SK-N-DZ (cell line): ENCODE measurements at regions not wholly inside any gene's neighbourhood (a gene's known extent, or its start where the extent isn't known, plus 50 kb on each side); places are given as distances from the start of the nearest gene placed in this dataset.

Experiments used
- DNase-seq: peaks from one replicate; pipeline ENCODE4 v3.0.0-alpha.2; 2015; ENCODE audit warnings: low spot score

- DNase-seq = no peak
Observed at GRCh38 chr4:11719879-11720278, 291.2 kb upstream of the HS3ST1 start.

- no peak for DNase-seq
Observed at GRCh38 chr4:11715753-11716521, 287.2 kb upstream of the HS3ST1 start.

DNA sequence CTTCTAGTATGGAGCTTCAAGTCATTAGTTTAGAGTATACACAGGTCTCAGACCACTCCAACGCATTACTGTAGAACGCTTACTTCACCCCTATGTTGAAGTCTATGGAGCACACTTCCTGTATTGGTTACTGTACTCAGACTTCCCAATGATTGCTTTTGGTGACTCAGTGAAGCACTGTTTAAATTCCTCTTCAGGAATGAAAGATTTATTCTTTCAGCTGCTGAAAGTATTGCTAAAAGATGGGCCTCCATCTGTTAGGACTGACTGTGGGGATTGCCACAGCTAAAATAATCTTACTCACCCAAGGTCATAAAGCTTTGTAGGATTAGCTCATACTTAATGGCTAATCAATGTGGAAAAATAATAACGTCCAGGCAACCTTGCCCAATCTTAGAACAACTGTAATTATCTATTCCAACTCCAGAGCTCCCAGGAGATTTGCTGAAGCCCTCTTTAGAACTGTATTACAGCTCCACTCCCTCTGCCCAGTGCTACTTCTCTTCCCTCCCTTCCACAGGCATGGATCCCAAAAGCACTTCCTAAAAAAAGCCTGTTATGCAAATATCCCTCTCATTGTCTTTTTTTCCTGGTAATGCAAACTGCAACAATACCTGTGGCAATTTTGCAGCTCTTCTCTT is 281.9 kb upstream of the HS3ST1 start:
- no peak for DNase-seq

DNA sequence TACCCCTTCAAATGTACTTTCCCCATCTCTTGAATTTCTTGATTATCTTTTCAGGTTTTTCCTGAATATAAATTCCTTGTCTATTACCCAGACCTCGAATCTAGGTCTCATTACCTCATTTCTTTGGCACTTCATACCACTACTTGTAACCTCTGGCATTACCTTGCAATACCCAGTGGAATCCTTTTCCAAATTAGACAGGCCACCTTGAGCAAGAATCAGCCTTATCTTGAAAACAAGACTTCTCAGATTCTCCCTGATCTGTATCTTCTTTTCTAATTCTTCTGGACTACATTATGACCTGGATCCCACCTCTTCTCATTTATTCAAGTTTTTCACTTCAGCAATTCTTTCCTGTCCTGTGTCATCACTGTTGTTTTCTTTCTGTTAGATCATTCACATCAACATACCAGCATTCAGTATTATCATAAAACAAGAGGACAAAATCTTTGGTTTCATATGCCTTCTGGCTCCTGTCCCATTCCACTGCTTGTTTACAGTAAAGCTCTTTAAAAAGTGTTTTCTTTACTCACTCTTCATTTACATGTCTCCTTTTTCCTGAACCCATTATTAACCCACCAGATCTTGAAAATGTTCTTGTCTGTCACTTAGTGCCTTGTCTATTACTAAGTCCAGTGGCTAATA is 275.6 kb upstream of the HS3ST1 start:
- DNase-seq = no peak

GRCh38 chr4:11702886-11703557 is 274.3 kb upstream of the HS3ST1 start:
- DNase-seq = no peak

DNA sequence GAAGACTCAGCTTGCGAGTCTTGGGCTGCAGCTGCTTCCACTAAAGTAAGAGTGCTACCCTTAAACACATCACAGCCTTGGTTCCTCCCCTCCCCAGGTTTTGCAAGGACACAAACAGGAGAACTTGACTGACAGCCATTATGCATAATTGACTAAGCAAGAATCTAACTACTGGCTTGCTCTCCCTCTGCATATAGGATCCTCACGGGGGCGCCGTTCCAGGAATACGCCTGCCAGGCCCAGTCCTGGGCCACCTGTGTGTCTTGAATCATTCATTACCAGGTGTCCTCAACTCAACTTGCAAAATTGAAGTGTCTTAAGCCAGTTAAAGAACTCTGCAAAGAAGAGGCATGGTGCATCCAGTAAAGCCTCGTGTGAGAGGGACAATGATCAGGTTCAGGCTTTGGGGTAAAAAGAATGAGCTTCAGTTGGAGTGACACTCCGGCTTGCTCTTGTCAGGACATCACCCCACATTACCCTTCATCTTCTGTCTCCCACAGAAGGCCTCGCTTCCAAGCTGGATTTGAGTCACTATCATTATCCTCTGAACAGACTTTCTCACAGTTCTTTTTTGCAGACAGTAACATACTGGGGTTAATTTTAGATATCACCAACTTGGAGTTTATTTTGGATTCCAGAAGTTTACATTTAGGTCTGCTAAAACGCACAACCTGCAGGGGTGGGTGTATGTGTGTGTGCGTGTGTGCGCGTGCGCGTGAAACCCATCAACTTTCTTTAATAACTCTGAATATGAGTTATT is 273.5 kb upstream of the HS3ST1 start:
- no peak for DNase-seq

DNA sequence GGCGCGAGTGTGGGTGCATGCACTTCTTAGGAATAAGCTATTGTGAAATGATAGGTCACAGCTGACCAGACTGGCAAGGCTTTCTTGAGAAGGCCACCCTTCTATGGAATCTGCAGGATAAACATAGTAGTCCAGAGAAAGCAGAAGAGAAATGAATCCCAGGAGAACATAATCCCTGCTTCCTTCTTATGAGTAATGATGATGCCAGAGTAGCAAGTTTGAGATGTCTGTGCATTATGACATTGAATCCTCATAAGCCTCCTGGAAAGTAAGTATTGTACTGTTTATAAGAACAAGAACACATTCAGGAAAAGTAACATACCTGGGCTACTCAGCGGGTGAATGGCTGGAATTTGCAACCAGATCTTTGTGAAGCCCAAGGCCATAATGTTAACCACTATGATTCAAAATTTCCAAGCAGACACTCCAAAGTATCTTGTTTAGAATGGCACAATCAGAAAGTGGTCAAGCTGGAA is 272.1 kb upstream of the HS3ST1 start:
- DNase-seq = no peak

GRCh38 chr4:11698846-11699590 is 270.3 kb upstream of the HS3ST1 start:
- DNase-seq = no peak

GRCh38 chr4:11698033-11698432 is 269.3 kb upstream of the HS3ST1 start:
- no peak for DNase-seq

GRCh38 chr4:11693693-11694092 is 265.0 kb upstream of the HS3ST1 start:
- no peak for DNase-seq

DNA sequence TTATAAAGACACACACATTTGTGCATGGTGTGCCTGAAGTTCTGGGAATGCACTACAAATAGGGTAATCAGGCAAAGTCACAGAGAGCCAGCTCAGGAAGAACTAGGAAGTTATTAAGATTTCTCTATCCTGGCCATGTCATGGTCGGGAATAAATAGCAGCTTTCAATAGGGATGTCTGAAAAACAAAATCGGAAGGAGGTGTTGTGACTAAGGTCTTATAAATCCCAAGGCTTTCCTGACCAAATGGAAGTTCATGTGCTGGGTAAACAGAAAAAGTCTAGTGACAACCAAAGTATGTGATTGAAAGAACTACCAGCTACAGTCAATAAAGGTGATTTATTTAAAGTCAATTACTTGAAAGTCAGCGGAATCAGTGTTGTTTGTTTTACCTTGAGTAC is 262.5 kb upstream of the HS3ST1 start:
- DNase-seq = no peak

DNA sequence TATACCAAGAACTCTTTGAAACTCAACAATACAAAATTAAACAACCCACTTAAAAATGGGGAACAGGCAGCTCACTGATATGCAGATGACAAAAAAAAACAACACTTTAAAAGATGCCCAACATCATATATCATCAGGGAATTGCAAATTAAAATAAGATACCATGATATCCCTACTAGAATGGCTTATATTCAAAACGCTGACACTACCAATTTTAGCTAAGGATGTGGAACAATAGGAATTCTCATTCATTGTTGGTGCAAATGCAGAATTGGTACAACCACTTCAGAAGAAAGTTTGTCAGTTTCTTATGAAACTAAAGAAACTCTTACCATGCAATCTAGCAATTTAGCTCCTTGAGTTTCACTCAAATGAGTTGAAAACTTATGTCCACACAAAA is 259.0 kb upstream of the HS3ST1 start:
- no peak for DNase-seq

GRCh38 chr4:11685481-11685880 is 256.8 kb upstream of the HS3ST1 start:
- no peak for DNase-seq

DNA sequence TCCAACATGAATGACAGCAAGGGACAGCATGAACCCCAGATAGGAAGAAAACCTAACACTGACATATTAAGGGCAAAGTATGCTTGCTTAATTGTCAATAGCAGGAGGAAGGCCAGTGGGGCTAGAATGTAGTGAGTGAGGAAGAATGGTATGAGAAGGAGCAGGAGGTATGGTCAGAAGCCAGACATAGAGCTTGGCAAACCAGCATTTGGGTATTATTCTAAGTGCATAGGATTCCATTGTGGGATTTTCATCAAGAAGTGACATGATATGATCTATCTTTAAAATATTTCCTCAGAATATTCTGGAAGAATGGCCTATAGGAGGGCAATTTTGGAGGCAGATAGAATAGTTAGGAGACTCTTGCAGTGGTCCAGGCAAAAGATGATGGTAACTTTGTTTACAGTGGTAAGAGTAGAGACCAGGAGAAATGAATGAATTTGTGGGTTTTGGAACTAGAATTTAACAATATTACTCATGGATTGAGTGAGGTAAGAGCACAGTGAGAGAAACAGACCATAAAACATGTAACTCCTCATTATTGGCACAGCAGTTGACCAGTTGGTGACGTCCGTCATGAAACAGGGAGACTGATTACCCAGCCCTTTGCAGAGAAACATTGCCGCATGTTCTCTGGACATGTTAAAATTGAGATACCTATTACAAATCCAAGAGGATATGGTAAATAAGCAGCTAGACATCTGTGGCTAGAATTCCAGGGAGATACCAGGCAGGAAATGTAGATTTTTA is 246.5 kb upstream of the HS3ST1 start:
- DNase-seq = no peak

DNA sequence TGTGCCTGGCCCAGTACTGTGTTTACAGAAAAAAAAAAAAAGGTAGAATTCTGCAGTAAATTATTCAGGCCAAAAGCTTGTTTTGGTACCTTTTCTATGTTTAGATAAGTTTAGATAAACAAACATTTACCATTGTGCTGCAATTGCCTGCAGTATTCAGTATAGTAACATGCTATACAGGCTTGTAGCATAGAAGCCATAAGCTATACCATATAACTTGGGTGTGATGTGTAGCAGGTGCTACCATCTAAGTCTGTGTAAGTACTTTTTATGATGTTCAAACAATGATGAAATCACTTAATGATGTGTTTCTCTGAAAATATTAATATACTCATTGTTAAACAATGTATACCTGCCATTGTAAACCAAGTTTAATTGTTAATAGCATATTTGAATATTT is 241.6 kb upstream of the HS3ST1 start:
- DNase-seq = no peak

GRCh38 chr4:11669156-11669555 is 240.5 kb upstream of the HS3ST1 start:
- no peak for DNase-seq

GRCh38 chr4:11663114-11663513 is 234.4 kb upstream of the HS3ST1 start:
- DNase-seq = no peak

DNA sequence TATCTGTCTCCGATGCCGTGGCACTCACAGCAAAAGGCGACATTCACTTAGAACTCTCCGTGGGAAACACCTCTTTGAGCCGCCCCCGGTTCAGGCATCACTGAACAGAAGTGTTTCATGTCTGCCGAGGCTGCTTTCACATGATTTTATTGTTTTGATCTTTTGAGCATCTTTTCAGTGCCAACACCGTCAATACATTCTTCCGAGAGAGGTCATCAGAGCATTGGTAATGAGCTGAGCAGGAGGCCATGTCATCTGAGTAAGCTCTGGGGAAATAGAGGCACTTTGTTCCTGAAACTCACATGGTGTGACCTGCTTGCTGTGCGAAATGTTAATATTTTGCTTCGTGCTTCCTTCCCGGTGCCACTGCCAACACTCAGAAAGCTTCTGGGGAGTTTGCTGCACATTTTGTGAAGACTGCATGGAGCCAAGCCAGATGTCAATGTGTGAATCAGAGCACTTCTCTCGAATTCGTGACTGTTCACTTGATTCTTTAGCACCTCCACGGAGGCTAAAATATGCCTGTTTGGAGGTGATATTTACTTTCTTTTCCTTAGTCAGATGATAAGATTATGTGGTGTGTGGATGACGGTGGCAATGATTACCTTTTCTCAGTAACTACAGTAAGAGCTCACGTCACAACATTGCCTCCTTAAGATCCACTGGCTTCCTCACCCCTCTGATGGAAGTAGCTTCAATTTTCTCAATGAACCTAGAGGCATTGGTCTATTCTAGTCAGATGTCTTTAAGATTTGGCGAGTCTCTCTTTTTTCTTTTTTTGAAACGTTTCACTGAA is 222.3 kb upstream of the HS3ST1 start:
- DNase-seq = no peak

- DNase-seq = no peak
Observed at GRCh38 chr4:11647433-11647832, 218.7 kb upstream of the HS3ST1 start.
